ENCODE measurements at regions not wholly inside any gene's neighbourhood (a gene's known extent, or its start where the extent isn't known, plus 50 kb on each side); places are given as distances from the start of the nearest gene placed in this dataset.

GRCh38 chr11:80620867-80621266 is 1180.0 kb upstream of the TENM4 start:
- no peak for TF ChIP-seq CTCF (conservative IDR thresholded peaks at IDR 0.05 in 1 of 2, IDR thresholded peaks at IDR 0.05 in 1 of 2; ENCODE audit: extremely low read depth in 1 of 2, insufficient read depth in 1 of 2, low read depth in 1 of 2, low read length in 2 of 2)
- no peak for TF ChIP-seq EZH2 (IDR thresholded peaks at IDR 0.05; ENCODE audit: borderline replicate concordance, low read length)

Measured in mammary epithelial cell (primary cell).